ENCODE measurements at regions not wholly inside any gene's neighbourhood (a gene's known extent, or its start where the extent isn't known, plus 50 kb on each side); places are given as distances from the start of the nearest gene placed in this dataset.

- Histone ChIP-seq H3K27me3 (ENCODE audit: control insufficient read depth in 2 of 2, insufficient read depth in 2 of 2, low read length in 2 of 2) (no peaks in the 10 kb centered on the region), H3K4me1 (ENCODE audit: control insufficient read depth in 1 of 2, insufficient read depth in 2 of 2, low read length in 2 of 2) (no peaks in the 10 kb centered on the region), H3K79me2 (ENCODE audit: insufficient read depth, low read length) (no peaks in the 10 kb centered on the region), H3K27ac (ENCODE audit: low read depth in 1 of 2, low read length in 2 of 2) (no peak overlapping the region), H3K4me3 (replicated peaks in 1 of 3; ENCODE audit: low read depth in 2 of 3, low read length in 3 of 3) (no peak overlapping the region), H3K9ac (ENCODE audit: insufficient read depth, low read length, poor library complexity, severe bottlenecking) (no peak overlapping the region), H3K4me2 (replicated peaks; ENCODE audit: extremely low read depth, low read length, poor library complexity, severe bottlenecking) (no peak overlapping the region), H4K20me1 (ENCODE audit: insufficient read depth, low read length) (no peaks in the 10 kb centered on the region), H3K36me3 (replicated peaks in 1 of 2; ENCODE audit: control insufficient read depth in 1 of 2, insufficient read depth in 2 of 2, low read length in 2 of 2) (no peaks in the 10 kb centered on the region), H2AFZ (ENCODE audit: insufficient read depth, low read depth, low read length, poor library complexity, severe bottlenecking) (no peak overlapping the region), H3K9me3 (replicated peaks in 1 of 2; ENCODE audit: control insufficient read depth in 1 of 2, insufficient read depth in 1 of 2, low read length in 2 of 2) (no peaks in the 10 kb centered on the region)
- DNase-seq, result no peak
- Mint-ChIP-seq H3K27ac (no peak overlapping the region), H3K4me3 (no peak overlapping the region), H3K4me1 (no peaks in the 10 kb centered on the region), H3K27me3 (ENCODE audit: low read depth in 3 of 3) (peaks cover 7 to 16% (median 8%) of the 10 kb centered on the region in 3 donors), H3K9me3 (peaks cover 0 to 4% (median 0%) of the 10 kb centered on the region in 7 donors), H3K36me3 (no peaks in the 10 kb centered on the region)
- intact Hi-C loops (cut with micrococcal nuclease), result no loop called here
- 93% methylated on average over 3 of the region's 6 CpGs for WGBS (ENCODE audit: insufficient coverage)
- no peak for TF ChIP-seq CTCF (IDR thresholded peaks at IDR 0.05)
Observed at GRCh38 chr2:30356071-30356470, 91.0 kb upstream of the LCLAT1 start.

GRCh38 chr2:30356776-30357175, 90.3 kb upstream of the LCLAT1 start:
- Histone ChIP-seq H3K9ac (ENCODE audit: insufficient read depth, low read length, poor library complexity, severe bottlenecking) (no peak overlapping the region), H3K9me3 (replicated peaks in 1 of 2; ENCODE audit: control insufficient read depth in 1 of 2, insufficient read depth in 1 of 2, low read length in 2 of 2) (no peaks in the 10 kb centered on the region), H3K4me3 (replicated peaks in 1 of 3; ENCODE audit: low read depth in 2 of 3, low read length in 3 of 3) (no peak overlapping the region), H2AFZ (ENCODE audit: insufficient read depth, low read depth, low read length, poor library complexity, severe bottlenecking) (no peak overlapping the region), H4K20me1 (ENCODE audit: insufficient read depth, low read length) (no peaks in the 10 kb centered on the region), H3K27ac (ENCODE audit: low read depth in 1 of 2, low read length in 2 of 2) (no peak overlapping the region), H3K4me2 (replicated peaks; ENCODE audit: extremely low read depth, low read length, poor library complexity, severe bottlenecking) (no peak overlapping the region), H3K36me3 (replicated peaks in 1 of 2; ENCODE audit: control insufficient read depth in 1 of 2, insufficient read depth in 2 of 2, low read length in 2 of 2) (no peaks in the 10 kb centered on the region), H3K4me1 (ENCODE audit: control insufficient read depth in 1 of 2, insufficient read depth in 2 of 2, low read length in 2 of 2) (no peaks in the 10 kb centered on the region), H3K79me2 (ENCODE audit: insufficient read depth, low read length) (no peaks in the 10 kb centered on the region), H3K27me3 (ENCODE audit: control insufficient read depth in 2 of 2, insufficient read depth in 2 of 2, low read length in 2 of 2) (no peaks in the 10 kb centered on the region)
- Mint-ChIP-seq H3K4me3 (no peak overlapping the region), H3K27ac (no peak overlapping the region), H3K27me3 (ENCODE audit: low read depth in 3 of 3) (peaks cover 5 to 13% (median 8%) of the 10 kb centered on the region in 3 donors), H3K4me1 (no peaks in the 10 kb centered on the region), H3K36me3 (no peaks in the 10 kb centered on the region), H3K9me3 (no peaks in the 10 kb centered on the region)
- TF ChIP-seq CTCF (IDR thresholded peaks at IDR 0.05), result no peak
- DNase-seq, result no peak
- WGBS (ENCODE audit: insufficient coverage), result 88% methylated on average over 2 of the region's 6 CpGs
- intact Hi-C loops (cut with micrococcal nuclease), result no loop called here

Measured in CD14-positive monocyte (primary cell).